Keratinocyte (primary cell): ENCODE measurements at regions not wholly inside any gene's neighbourhood (a gene's known extent, or its start where the extent isn't known, plus 50 kb on each side); places are given as distances from the start of the nearest gene placed in this dataset.

Experiments
- DNase-seq: peaks from one replicate; pipeline ENCODE4 v3.0.0-alpha.2; 2011; ENCODE audit warnings: low read depth, missing footprints, low spot score
- FAIRE-seq: peaks from 2 replicates; lab custom pipeline; 2011; peaks lifted over from hg19 to GRCh38; lab: Jason Lieb, UNC
- H2AFZ ChIP-seq: 2 replicates; pipeline ENCODE4 v1.6.0; 2012; ENCODE audit warnings: low read length, control low read depth, inconsistent platforms; ENCODE audit not compliant: control insufficient read depth
- H3K27ac ChIP-seq: 2 replicates; pipeline ENCODE4 v1.5.1; 2011; ENCODE audit warnings: low read length; ENCODE audit not compliant: control insufficient read depth, insufficient read depth
- H3K27me3 ChIP-seq: 3 replicates; pipeline ENCODE4 v1.6.0; 2011; ENCODE audit warnings: low read length; ENCODE audit not compliant: control insufficient read depth, insufficient read depth; ENCODE audit errors: extremely low read depth
- H3K36me3 ChIP-seq, 2 experiments: 2 replicates in 1 of 2; 3 replicates in 1 of 2; pipeline ENCODE4 v1.5.1; 2011; ENCODE audit warnings: low read length in 2 of 2, mild to moderate bottlenecking in 1 of 2; ENCODE audit not compliant: control insufficient read depth in 2 of 2, insufficient read depth in 2 of 2; ENCODE audit errors: extremely low read depth in 1 of 2
- H3K4me1 ChIP-seq: 3 replicates; pipeline ENCODE4 v1.5.1; 2011; ENCODE audit warnings: low read length; ENCODE audit not compliant: control insufficient read depth, insufficient read depth; ENCODE audit errors: extremely low read depth
- H3K4me2 ChIP-seq: 3 replicates; pipeline ENCODE4 v1.6.0; 2011; ENCODE audit warnings: low read depth, low read length; ENCODE audit not compliant: control insufficient read depth, insufficient read depth; ENCODE audit errors: extremely low read depth
- H3K4me3 ChIP-seq, 3 experiments: fragments of 200-600 bp in 1 of 3; sonication (generic) in 1 of 3; 2 replicates in 2 of 3; 3 replicates in 1 of 3; pipeline ENCODE4 v1.5.1; 2011 to 2016; ENCODE audit warnings: low read length in 3 of 3, mild to moderate bottlenecking in 3 of 3, control low read depth in 2 of 3, inconsistent platforms in 1 of 3, low read depth in 1 of 3, mixed read lengths in 1 of 3, mixed run types in 1 of 3, moderate library complexity in 1 of 3; ENCODE audit not compliant: control insufficient read depth in 2 of 3, insufficient read depth in 2 of 3; ENCODE audit errors: extremely low read depth in 1 of 3
- H3K79me2 ChIP-seq: 2 replicates; pipeline ENCODE4 v1.6.0; 2012; ENCODE audit warnings: low read length; ENCODE audit not compliant: control insufficient read depth, insufficient read depth
- H3K9ac ChIP-seq: 3 replicates; pipeline ENCODE4 v1.6.0; 2011; ENCODE audit warnings: low read length; ENCODE audit not compliant: control insufficient read depth, insufficient read depth; ENCODE audit errors: extremely low read depth
- H3K9me1 ChIP-seq: 3 replicates; pipeline ENCODE4 v1.6.0; 2011; ENCODE audit warnings: low read length; ENCODE audit not compliant: control insufficient read depth, insufficient read depth; ENCODE audit errors: extremely low read depth
- H3K9me3 ChIP-seq: 2 replicates; pipeline ENCODE4 v1.5.1; 2012; ENCODE audit warnings: low read depth, low read length; ENCODE audit not compliant: control insufficient read depth
- H4K20me1 ChIP-seq: 3 replicates; pipeline ENCODE4 v1.6.0; 2011; ENCODE audit warnings: low read length; ENCODE audit not compliant: control insufficient read depth, insufficient read depth; ENCODE audit errors: extremely low read depth
- CTCF ChIP-seq, 3 experiments: IDR thresholded peaks in 1 of 3; conservative IDR thresholded peaks in 1 of 3; optimal IDR thresholded peaks in 1 of 3; 2 replicates in 2 of 3; 3 replicates in 1 of 3; pipeline versions ENCODE3 to v1.5.1; 2011; ENCODE audit warnings: low read length in 3 of 3, mild to moderate bottlenecking in 3 of 3, moderate library complexity in 2 of 3, control low read depth in 1 of 3, inconsistent platforms in 1 of 3; ENCODE audit not compliant: insufficient read depth in 2 of 3; ENCODE audit errors: extremely low read depth in 1 of 3
- EZH2 ChIP-seq: IDR thresholded peaks from one replicate; pipeline ENCODE4 v1.6.1; 2012; ENCODE audit warnings: inconsistent platforms, mild to moderate bottlenecking, low read length, moderate library complexity
- dilution Hi-C: fragments of 300-500 bp; cut with MboI; formaldehyde crosslinking; loops from one replicate; pipeline ENCODE4 v1.7.0; 2020; ENCODE audit warnings: low sequenced_read_pairs; ENCODE audit not compliant: extremely low pct_ligation_motif_present

- dilution Hi-C loops = no loop called here
- Histone ChIP-seq H3K4me1 (no peaks in the 10 kb centered on the region), H3K4me2 (no peak overlapping the region), H3K36me3 (no peaks in the 10 kb centered on the region), H2AFZ (no peak overlapping the region), H3K9me3 (no peaks in the 10 kb centered on the region), H3K4me3 (no peak overlapping the region), H3K27me3 (no peaks in the 10 kb centered on the region), H3K9ac (no peak overlapping the region), H3K27ac (no peak overlapping the region), H3K9me1 (no peaks in the 10 kb centered on the region), H4K20me1 (no peaks in the 10 kb centered on the region), H3K79me2 (no peaks in the 10 kb centered on the region)
- no peak for DNase-seq
- no peak for FAIRE-seq
- TF ChIP-seq EZH2 = no peak
- TF ChIP-seq CTCF (optimal IDR thresholded peaks at IDR 0.05 in 1 of 3, IDR thresholded peaks at IDR 0.05 in 1 of 3, conservative IDR thresholded peaks at IDR 0.05 in 1 of 3; ENCODE audit: extremely low read depth in 1 of 3, insufficient read depth in 2 of 3, low read length in 3 of 3) = no peak
Observed at GRCh38 chr18:34281722-34282121, 57.0 kb upstream of the NOL4 start.

GRCh38 chr18:34283506-34283905 is 58.8 kb upstream of the NOL4 start:
- Histone ChIP-seq H2AFZ (no peak overlapping the region), H3K4me1 (no peaks in the 10 kb centered on the region), H3K27ac (no peak overlapping the region), H3K36me3 (no peaks in the 10 kb centered on the region), H3K9ac (no peak overlapping the region), H3K79me2 (no peaks in the 10 kb centered on the region), H4K20me1 (no peaks in the 10 kb centered on the region), H3K9me3 (no peaks in the 10 kb centered on the region), H3K9me1 (no peaks in the 10 kb centered on the region), H3K27me3 (no peaks in the 10 kb centered on the region), H3K4me3 (no peak overlapping the region), H3K4me2 (no peak overlapping the region)
- FAIRE-seq (no peak), DNase-seq (no peak)
- TF ChIP-seq CTCF (optimal IDR thresholded peaks at IDR 0.05 in 1 of 3, IDR thresholded peaks at IDR 0.05 in 1 of 3, conservative IDR thresholded peaks at IDR 0.05 in 1 of 3; ENCODE audit: extremely low read depth in 1 of 3, insufficient read depth in 2 of 3, low read length in 3 of 3) (no peak), EZH2 (no peak)
- dilution Hi-C loops = no loop called here
